Right lobe of liver (tissue), 6 donors: ENCODE measurements at regions not wholly inside any gene's neighbourhood (a gene's known extent, or its start where the extent isn't known, plus 50 kb on each side); places are given as distances from the start of the nearest gene placed in this dataset.
A peak's percentile ranks its signal among the peaks of the same experiment; 100 is the strongest.

Experiments used
- ATAC-seq, 4 donors: fragments of 200-7000 bp; cut with Tn5 transposase; one replicate each; pipeline ENCODE4 v1.9.1; 2020; ENCODE audit warnings: mild to moderate bottlenecking in 4 of 4, moderate library complexity in 4 of 4
- DNase-seq, 3 donors: peaks; one replicate each; pipeline ENCODE4 v3.0.0-alpha.2; 2020
- H3K27ac ChIP-seq, 3 donors: fragments of 200-600 bp; one replicate each; pipeline ENCODE4 v1.8.0; 2022
- H3K27me3 ChIP-seq, 2 donors: fragments of 200-600 bp; one replicate each; pipeline ENCODE4 v1.8.0; 2022
- H3K36me3 ChIP-seq, 4 donors: fragments of 200-600 bp; sonication (generic) in 1 of 4; one replicate each; pipeline versions ENCODE4 v1.5.1 to v1.8.0; 2017 to 2022; ENCODE audit warnings: control low read depth in 1 of 4
- H3K4me1 ChIP-seq, 4 donors: fragments of 200-600 bp; sonication (generic) in 1 of 4; one replicate each; pipeline versions ENCODE4 v1.5.1 to v1.8.0; 2017 to 2022; ENCODE audit warnings: control low read depth in 1 of 4
- H3K4me3 ChIP-seq, 3 donors: fragments of 200-600 bp; one replicate each; pipeline ENCODE4 v1.8.0; 2022
- H3K9me3 ChIP-seq, 4 donors: fragments of 200-600 bp; sonication (generic) in 1 of 4; one replicate each; pipeline versions ENCODE4 v1.5.1 to v1.8.0; 2017 to 2022; ENCODE audit warnings: control low read depth in 1 of 4
- CTCF ChIP-seq, 4 donors: fragments of 200-600 bp in 3 of 4; fragments of 450-650 bp in 1 of 4; IDR thresholded peaks; one replicate each; pipeline versions ENCODE4 v1.5.1 to v1.8.0; 2016 to 2022; ENCODE audit warnings: antibody characterized with exemption in 4 of 4, mild to moderate bottlenecking in 2 of 4
- POLR2A ChIP-seq: fragments of 450-650 bp; IDR thresholded peaks from one replicate; pipeline ENCODE4 v1.6.1; 2017; ENCODE audit warnings: antibody characterized with exemption, mild to moderate bottlenecking
- WGBS: methylation state at CpG from one replicate; pipeline ENCODE4 v1.1.6; 2018; ENCODE audit warnings: low coverage, low lambda C conversion rate; ENCODE audit not compliant: insufficient coverage; ENCODE audit errors: missing lambda C conversion rate; 5-methylcytosine and 5-hydroxymethylcytosine counted together
- intact Hi-C, 2 donors: fragments of 100-400 bp; cut with DNase I; formaldehyde crosslinking; loops; one replicate each; pipeline versions ENCODE4 v1.11.2 to v1.14.1; 2022
- donor health status: DM: no; HTN: yes; CAD: no.
- donor health status: DM: no; HTN: no; CAD: no.
- donor health status: DM: no; HTN: no; CAD: no.
- donor health status: DM: no; HTN: yes; CAD: no.
- donor health status: DM: no; HTN: yes; CAD: no.

GRCh38 chrX:40207626-40208025, 109.9 kb upstream of the BCOR start:
- DNase-seq (no peak), ATAC-seq (no peak)
- Histone ChIP-seq H3K9me3 (no peaks in the 10 kb centered on the region), H3K27ac (no peak overlapping the region), H3K4me1 (no peaks in the 10 kb centered on the region), H3K36me3 (no peaks in the 10 kb centered on the region), H3K4me3 (no peak overlapping the region), H3K27me3 (no peaks in the 10 kb centered on the region)
- intact Hi-C loops: no loop called here
- TF ChIP-seq CTCF (IDR thresholded peaks at IDR 0.05) (no peak), POLR2A (no peak)
- 84% methylated on average over 3 of the region's 4 CpGs for WGBS

GRCh38 chrX:40205471-40205870, 107.7 kb upstream of the BCOR start:
- intact Hi-C loops: no loop called here
- H3K4me3 ChIP-seq: no peak overlapping the region
- no peak overlapping the region for H3K27ac ChIP-seq
- H3K4me1 ChIP-seq: no peaks in the 10 kb centered on the region
- TF ChIP-seq POLR2A (no peak), CTCF (IDR thresholded peaks at IDR 0.05) (no peak)
- DNase-seq: no peak
- WGBS: 47% methylated on average over 18 of the region's 26 CpGs
- no peaks in the 10 kb centered on the region for H3K9me3 ChIP-seq
- H3K36me3 ChIP-seq: no peaks in the 10 kb centered on the region
- no peaks in the 10 kb centered on the region for H3K27me3 ChIP-seq
- peak in 3 of 4 donors; percentile 11 to 37 (median 21) for ATAC-seq

- no peak for ATAC-seq
- H3K27me3 ChIP-seq: no peaks in the 10 kb centered on the region
- 86% methylated on average over 5 of the region's 5 CpGs for WGBS
- H3K36me3 ChIP-seq: no peaks in the 10 kb centered on the region
- intact Hi-C loops: no loop called here
- H3K4me1 ChIP-seq: no peaks in the 10 kb centered on the region
- no peak for TF ChIP-seq CTCF (IDR thresholded peaks at IDR 0.05)
- DNase-seq: no peak
- H3K4me3 ChIP-seq: no peak overlapping the region
- H3K9me3 ChIP-seq: no peaks in the 10 kb centered on the region
- no peak overlapping the region for H3K27ac ChIP-seq
These were observed 104.7 kb upstream of the BCOR start for GRCh38 chrX:40202456-40202855.

- ATAC-seq (no peak), DNase-seq (no peak)
- Histone ChIP-seq H3K4me3 (no peak overlapping the region), H3K27me3 (no peaks in the 10 kb centered on the region), H3K36me3 (no peaks in the 10 kb centered on the region), H3K27ac (no peak overlapping the region), H3K4me1 (no peaks in the 10 kb centered on the region), H3K9me3 (no peaks in the 10 kb centered on the region)
- WGBS: 63% methylated on average over 3 of the region's 3 CpGs
- intact Hi-C loops: no loop called here
- TF ChIP-seq POLR2A (no peak), CTCF (IDR thresholded peaks at IDR 0.05) (no peak)
These were observed 103.6 kb upstream of the BCOR start for GRCh38 chrX:40201329-40201885.

- H3K4me1 ChIP-seq: no peaks in the 10 kb centered on the region
- intact Hi-C loops: no loop called here
- no peaks in the 10 kb centered on the region for H3K9me3 ChIP-seq
- no peak for DNase-seq
- H3K4me3 ChIP-seq: no peak overlapping the region
- no peaks in the 10 kb centered on the region for H3K36me3 ChIP-seq
- TF ChIP-seq POLR2A: no peak
- TF ChIP-seq CTCF (IDR thresholded peaks at IDR 0.05): no peak
- ATAC-seq: no peak
- H3K27me3 ChIP-seq: no peaks in the 10 kb centered on the region
- no peak overlapping the region for H3K27ac ChIP-seq
- WGBS: 65% methylated on average over 4 of the region's 7 CpGs
These were observed 101.9 kb upstream of the BCOR start for GRCh38 chrX:40199704-40200103.
